KG1 (cell line): ENCODE measurements at regions not wholly inside any gene's neighbourhood (a gene's known extent, or its start where the extent isn't known, plus 50 kb on each side); places are given as distances from the start of the nearest gene placed in this dataset.
"Not testable (repeated sequence)": the region's sequence is repeated elsewhere in the genome, so short reads cannot be mapped to it uniquely, and the experiment has no call there.

Source experiments
- DNase-seq: peaks from one replicate; lab custom pipeline; 2025; lab: John Stamatoyannopoulos, UW

DNA sequence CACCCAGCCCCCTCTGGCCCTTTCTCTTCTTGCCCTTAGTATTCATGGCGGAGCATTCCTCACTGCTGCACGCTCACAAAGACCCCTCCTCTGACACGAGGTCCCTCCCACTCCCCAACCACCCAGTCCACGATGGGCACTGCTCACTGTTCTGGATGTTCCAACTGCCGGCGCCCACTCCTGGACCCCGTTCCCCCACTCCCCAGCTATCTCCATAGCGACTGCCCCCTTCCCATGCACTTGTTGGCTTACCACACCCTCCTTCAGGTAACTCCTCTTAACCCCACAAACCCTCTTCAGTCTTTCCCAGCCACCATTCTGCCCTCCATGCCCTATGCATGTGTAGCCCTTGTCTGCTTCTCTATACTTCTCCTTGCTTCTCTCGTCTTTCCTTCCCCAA lies 961.5 kb upstream of the DEFB115 start:
- DNase-seq = not testable (repeated sequence)

DNA sequence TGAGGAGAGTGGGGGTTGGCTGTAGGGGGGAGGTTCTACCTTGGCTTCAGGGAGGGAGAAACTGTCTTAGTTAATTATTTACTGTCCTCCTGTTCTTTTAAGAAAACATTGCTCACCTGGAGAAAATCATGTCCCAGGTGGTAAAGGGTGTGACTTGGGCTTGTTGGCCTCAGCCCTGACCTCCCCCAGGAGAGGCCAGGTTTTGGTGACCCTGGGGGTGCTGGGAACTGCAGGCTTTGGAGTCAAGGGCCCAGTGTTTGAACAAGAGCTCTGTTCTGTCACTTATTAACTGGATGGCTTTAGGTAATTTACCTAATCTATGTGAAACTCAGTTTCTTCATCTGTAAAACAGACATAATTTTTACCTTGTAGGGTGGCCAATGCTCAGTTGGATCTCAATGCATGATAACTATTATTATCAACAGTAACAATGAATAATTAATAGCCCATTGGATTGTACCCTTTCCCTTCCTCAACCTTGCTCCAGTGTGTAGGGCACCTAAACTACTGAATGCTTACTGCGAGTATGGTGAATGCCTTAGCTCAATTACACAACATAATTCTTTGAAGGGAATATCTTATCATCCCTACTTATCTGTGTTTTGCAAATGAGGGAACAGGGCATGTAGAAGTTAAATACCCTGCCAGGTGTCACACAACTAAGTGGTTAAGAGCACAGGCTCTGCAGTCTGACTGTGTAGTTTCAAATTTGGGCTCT lies 959.4 kb upstream of the DEFB115 start:
- DNase-seq = not testable (repeated sequence)

- not testable (repeated sequence) for DNase-seq
These were observed 957.2 kb upstream of the DEFB115 start for GRCh38 chr20:30300220-30300642.

GRCh38 chr20:30302786-30303185 lies 954.7 kb upstream of the DEFB115 start:
- DNase-seq = not testable (repeated sequence)

GRCh38 chr20:30309938-30310337 lies 947.5 kb upstream of the DEFB115 start:
- not testable (repeated sequence) for DNase-seq

DNA sequence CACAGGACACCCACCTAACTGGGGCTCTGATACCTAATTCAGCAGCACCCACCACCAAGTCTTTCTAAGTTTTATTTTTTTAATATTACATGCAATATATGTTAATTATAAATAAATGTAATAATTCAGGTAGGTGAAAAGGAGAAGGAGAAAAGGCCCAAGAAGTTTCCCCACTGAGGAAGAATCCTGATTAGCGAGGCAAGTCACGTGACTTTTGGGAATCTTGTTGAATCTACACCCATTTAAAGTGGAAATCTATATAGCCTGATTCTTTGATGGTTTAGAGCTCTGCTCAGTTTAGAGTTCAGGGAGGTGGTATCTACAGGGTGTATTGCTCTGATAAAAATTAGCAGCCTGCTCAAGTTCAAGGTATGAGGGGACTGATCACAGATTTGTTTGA lies 947.1 kb upstream of the DEFB115 start:
- DNase-seq = not testable (repeated sequence)

DNA sequence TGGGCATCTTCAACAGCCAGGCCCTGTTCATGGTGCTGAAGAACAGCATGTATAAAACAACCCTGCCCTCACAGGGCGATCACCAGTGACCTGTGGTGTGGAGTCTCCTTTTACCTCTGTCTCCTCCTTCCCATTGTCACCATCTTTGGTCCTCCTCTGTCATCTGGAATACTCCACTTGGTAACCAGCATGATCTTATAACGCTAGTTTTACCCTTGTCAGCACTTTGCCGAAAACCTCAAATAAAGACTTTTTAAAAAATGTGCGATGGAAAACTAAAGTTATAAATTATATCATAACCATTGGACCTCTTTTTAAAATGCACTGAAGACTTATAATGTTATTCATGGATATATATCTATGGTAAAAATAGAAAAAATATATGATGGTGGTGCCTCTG lies 945.2 kb upstream of the DEFB115 start:
- DNase-seq = not testable (repeated sequence)

DNA sequence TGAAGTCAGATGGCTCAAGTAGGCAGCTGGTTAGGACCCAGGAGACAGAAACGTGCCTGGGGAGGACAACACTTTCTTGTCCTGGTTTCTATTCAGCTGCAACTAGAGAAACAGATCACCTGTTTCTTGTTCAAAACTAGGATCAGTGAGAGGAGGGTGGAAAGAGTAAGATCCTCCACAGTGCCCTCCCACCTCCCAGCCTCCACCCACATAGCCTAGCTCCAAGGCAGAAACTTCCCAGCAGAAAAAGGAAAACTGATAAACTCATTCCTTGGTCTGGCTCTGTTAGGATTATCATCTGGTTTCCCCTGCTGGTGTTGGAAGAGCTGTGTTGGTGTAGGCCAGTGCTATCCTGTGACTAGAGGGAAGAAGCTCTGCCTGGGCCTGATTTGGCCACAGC lies 943.8 kb upstream of the DEFB115 start:
- DNase-seq = not testable (repeated sequence)

DNA sequence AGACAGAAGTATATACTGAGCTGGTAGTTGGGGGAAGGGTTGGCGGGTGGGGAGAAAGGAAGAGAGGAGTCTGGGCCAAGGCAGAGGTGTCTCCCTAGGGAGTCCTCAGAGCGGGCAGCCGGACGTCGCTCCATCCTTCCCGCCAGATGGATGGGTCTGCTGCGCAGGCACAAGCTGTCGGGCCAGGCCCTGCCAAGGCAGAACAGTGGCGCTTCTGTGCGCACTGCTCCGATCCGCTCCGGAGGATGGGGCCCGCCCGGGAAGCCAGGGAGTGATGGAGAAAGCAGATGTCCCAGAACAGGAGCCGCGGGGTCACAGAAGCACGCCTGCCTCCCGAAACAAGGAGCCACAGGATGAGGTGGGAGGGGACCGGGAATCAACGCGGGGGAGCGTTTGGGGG lies 941.4 kb upstream of the DEFB115 start:
- not testable (repeated sequence) for DNase-seq

GRCh38 chr20:30316532-30317299 lies 940.7 kb upstream of the DEFB115 start:
- not testable (repeated sequence) for DNase-seq

- not testable (repeated sequence) for DNase-seq
These were observed 923.7 kb upstream of the DEFB115 start for GRCh38 chr20:30333744-30334143.

- DNase-seq = not testable (repeated sequence)
These were observed 919.9 kb upstream of the DEFB115 start for GRCh38 chr20:30337556-30337955.

GRCh38 chr20:30348932-30349331 lies 908.5 kb upstream of the DEFB115 start:
- DNase-seq = not testable (repeated sequence)

DNA sequence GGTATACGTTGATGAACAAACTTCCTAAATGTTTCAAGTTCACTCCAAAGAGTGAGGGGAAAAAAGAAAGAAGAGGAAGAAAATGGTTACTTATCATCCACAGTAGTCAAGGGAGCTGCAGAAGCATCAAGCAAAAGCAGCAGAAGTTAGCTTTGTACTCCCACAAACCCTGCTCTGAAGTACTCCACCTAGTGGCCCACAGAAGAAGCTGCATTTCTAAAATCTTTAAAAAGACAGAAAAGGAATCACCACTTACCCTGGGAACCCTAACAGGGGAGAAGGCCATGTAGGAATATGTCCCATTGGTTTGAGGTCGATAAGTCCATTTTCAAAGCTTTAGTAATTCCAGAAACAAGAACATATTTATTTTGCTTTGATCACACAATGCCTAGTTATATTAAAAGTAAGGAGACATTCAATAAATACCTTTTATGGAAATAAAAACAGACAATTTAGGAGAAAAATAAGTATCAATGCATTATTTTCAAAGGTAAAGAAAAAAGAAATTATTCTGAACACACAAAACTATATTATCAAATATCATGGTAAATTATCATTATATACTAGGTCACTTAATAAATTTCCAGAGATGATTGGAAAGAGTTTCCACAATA lies 900.5 kb upstream of the DEFB115 start:
- DNase-seq = not testable (repeated sequence)

GRCh38 chr20:30361756-30362155 lies 895.7 kb upstream of the DEFB115 start:
- DNase-seq = not testable (repeated sequence)

- not testable (repeated sequence) for DNase-seq
These were observed 881.1 kb upstream of the DEFB115 start for GRCh38 chr20:30376430-30376766.

DNA sequence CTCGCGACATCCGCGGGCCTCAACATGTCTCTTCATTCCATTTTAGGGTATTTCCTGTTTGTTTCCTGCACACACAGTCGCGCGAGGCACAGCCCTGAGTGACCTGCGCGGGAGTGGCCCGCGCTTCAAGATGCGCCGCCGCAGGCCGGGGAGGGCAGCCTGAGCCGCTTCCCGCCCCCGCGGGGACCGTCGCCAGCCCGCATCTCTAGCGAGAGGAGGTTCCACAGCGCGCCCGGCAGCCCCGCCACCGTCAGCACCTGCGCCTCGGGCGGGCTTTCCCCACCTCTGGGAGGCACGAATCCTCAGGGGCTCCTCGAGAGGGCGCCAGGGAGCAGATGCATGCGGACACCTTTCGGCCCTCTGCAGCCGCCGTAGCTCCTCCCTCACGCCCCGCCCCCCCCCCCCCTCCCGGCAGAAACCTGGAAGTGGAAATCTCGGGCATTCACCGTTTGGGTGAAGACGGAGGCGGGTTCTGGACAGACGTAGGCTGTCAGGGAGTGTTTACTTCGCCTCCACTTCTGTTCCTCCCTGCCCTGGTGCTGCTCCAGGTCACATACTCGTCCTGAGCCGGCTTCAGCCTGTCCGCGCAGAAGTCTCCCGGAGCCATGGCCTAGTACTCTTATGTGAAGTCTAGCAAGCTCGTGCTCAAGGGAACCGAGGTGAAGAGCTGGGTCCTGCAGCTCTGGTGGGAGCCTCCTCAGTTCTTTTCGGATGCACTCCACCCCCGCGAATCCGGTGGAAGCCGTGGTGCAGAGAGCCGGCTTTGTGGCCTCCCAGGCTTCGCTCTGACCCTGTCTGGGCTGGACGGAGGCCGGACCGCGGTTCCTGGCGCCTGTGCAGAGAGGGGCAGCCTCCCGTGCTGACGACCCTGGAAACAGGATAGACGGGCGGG lies 880.5 kb upstream of the DEFB115 start:
- peak; percentile 71 for DNase-seq

DNA sequence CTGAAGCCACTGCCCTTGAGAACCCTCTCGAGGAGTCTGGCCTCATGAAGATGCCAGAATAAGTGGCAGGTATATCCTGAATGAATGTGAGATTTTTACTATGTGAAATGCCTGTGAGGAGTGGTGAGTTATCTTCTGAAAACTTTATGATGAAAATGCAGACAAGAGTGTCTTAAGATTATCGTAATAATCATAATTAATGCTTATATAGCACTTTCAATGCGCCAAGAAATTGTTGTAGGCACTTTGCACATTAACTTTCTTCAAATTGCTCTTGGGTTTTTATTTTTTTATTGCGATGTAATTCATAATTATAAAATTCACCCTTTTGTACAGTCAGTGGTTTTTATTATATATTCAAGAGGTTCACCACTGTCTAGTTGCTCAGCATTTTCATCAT lies 879.1 kb upstream of the DEFB115 start:
- DNase-seq = not testable (repeated sequence)

GRCh38 chr20:30378721-30379120 lies 878.7 kb upstream of the DEFB115 start:
- DNase-seq = not testable (repeated sequence)

DNA sequence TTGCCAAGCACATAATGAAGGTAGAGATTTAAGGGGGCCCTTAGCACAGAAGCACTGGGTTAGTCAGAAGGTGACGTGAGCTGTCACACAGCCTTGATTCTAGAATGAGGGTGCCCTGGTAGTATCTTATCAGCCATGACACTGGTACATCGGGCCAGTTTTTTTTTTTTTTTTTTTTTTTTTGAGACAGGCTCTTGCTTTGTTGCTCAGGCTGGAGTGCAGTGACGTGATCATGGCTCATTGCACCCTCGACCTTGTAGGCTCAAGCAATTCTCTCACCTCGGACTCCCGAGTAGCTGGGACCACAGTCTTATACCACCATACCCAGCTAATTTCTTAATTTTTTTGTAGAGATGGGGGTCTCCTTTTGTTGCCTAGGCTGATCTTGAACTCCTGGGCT lies 872.6 kb upstream of the DEFB115 start:
- not testable (repeated sequence) for DNase-seq

DNA sequence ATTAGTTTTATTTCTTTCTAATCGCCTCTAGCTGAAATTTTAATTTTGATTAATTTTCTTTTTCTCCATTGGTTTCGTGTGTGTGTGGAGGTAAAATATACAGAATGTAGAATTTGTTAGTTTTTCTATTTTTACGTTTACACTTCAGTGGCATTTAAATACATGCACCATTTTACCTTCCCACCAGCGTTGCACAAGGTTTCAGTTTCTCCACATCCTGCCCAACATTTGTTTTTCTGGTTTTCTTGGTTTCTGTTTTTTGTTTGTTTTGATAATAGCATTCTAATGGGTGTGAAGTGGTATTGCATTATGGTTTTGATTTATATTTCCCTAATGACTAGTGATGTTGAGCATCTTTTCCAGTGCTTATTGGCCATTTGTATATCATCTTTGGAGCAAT lies 871.4 kb upstream of the DEFB115 start:
- not testable (repeated sequence) for DNase-seq

DNA sequence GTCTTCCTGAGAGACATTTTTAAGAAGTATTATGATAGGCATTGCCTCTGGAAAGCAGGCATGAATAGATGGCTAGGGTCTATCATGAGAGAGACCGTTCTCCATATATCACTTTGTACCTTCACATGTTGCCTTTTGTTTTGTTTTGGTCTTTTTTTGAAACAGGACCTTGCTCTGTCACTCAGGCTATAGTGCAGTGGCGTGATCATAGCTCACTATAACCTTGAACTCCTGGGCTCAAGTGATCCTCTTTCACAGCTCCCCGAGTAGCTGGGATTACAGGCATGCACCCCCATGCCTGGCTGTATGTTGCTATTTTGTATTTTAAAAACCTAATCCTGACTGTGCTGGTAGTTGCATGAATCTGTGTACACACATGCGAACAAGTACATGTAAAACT lies 869.6 kb upstream of the DEFB115 start:
- not testable (repeated sequence) for DNase-seq
